ENCODE measurements at regions not wholly inside any gene's neighbourhood (a gene's known extent, or its start where the extent isn't known, plus 50 kb on each side); places are given as distances from the start of the nearest gene placed in this dataset.

- DNase-seq (ENCODE audit: low read depth in 2 of 3, low spot score in 1 of 3): no peak
Observed at GRCh38 chr19:29098091-29098490, 114.9 kb downstream of the UQCRFS1 start.

GRCh38 chr19:29096896-29097295, 116.1 kb downstream of the UQCRFS1 start:
- DNase-seq (ENCODE audit: low read depth in 2 of 3, low spot score in 1 of 3): no peak

- DNase-seq (ENCODE audit: low read depth in 2 of 3, low spot score in 1 of 3): no peak
Observed at GRCh38 chr19:29093553-29093908, 119.4 kb downstream of the UQCRFS1 start.

- DNase-seq (ENCODE audit: low read depth in 2 of 3, low spot score in 1 of 3): no peak
Observed at GRCh38 chr19:29092712-29093552, 120.0 kb downstream of the UQCRFS1 start.

DNA sequence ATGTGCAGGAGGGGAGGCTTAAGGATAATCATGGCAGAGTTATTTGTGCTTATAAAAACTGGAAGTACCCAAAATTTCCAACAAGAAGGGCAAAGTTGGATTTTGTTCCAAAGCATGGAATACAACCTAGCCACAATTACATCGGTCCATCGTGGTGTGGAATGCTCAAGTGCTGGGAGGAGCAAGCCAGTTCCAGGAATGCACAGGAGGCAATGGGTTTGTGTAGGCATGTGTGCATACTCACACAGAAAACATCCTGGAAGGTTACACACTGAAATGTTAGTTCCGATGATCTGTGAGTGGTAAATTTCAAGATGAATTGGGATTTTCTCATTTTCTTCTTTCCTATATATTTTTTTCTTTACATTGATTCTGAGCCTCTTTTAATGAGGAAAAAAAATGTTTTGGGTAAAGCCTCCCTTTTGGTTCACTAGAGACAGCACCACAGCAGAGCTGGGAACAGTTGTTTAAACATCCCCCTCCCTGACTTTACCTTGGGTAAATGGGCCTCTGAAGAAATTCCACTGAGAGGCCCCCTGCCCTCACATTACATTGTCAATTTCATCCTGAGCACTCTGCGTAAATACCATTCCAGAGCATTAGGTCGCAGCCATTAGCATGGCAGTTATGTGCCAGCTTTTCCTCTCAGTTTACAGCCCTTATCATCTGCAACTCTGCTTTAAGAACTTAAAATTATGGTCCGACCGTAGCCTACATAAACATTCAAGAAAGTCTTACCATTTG, 122.0 kb downstream of the UQCRFS1 start:
- no peak for DNase-seq (ENCODE audit: low read depth in 2 of 3, low spot score in 1 of 3)

- no peak for DNase-seq (ENCODE audit: low read depth in 2 of 3, low spot score in 1 of 3)
Observed at GRCh38 chr19:29089315-29089870, 123.6 kb downstream of the UQCRFS1 start.

DNA sequence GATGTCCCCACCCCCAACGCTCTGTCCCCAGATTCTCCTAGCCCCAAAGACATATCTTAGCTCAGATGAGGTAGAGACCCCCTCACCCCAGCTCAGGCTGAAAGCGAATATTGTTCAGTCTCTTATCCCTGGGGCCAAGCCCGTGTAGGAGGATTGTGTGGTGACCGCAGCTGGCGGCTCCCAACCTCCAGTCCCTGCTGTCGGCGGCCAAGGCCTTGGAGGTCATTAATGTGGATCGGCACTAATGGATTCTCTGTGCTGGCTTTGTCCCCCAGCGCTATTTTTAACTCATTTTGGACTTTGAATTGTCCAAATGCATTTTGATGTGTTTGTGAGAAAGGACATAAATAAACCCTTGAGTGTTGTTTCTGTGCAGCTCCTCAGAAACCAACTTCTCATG, 124.2 kb downstream of the UQCRFS1 start:
- no peak for DNase-seq (ENCODE audit: low read depth in 2 of 3, low spot score in 1 of 3)

- DNase-seq (ENCODE audit: low read depth in 2 of 3, low spot score in 1 of 3): no peak
Observed at GRCh38 chr19:29086646-29087045, 126.3 kb downstream of the UQCRFS1 start.

DNA sequence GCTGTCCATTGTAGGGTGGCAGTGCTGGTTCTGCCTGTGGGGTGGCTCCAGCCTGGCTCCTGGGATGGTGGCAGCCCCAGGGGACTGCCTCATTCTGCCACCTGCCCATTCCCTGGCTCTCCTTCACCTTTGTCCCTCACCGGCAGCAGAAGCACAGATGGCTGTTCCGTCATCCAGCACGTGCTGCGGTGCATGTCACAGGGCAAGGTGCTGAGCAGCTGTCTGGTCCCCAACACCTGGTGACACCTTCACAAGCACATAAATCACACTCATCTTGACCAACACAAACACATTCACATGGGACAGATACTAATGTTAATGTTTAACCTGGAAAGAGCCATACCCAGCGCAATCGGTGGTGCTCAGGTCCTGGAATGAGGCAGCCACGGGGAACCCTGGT, 126.8 kb downstream of the UQCRFS1 start:
- DNase-seq (ENCODE audit: low read depth in 2 of 3, low spot score in 1 of 3): no peak

DNA sequence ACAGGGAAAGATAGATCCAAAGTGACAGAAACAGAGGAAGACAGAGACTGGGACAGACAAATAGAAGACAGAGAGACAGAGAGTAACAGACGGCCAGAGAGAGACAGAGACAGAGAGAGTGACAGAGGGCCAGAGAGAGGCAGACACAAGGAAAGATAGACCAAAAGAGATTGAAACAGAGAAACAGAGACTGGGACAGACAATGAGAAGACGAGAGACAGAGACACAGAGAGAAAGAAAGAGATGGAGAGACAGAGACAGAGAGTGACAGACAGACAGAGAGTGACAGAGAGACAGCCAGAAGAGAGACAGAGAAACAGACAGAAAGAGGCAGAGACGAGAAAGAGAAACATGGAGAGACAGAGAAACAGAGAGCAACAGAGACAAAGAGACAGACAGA, 127.3 kb downstream of the UQCRFS1 start:
- DNase-seq (ENCODE audit: low read depth in 2 of 3, low spot score in 1 of 3): no peak

DNA sequence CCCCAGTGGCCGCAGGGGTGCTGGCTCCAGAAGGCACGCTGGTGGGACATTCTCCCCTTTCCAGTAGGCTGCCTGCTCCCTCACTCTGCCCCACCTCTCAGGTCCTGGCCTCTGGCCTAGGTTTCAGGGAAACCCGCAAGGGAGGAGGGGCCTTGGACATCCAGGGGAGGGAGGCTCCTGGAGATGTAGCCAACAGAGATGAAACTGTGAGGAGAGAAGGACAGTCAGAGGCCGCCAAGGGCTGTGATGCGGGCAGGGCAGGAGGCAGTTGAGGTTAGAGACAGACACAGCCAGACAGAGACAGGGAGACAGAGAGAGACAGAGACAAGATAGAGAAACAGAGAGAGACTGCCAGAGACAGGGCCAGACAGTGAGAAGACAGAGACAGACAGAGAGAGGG, 127.7 kb downstream of the UQCRFS1 start:
- no peak for DNase-seq (ENCODE audit: low read depth in 2 of 3, low spot score in 1 of 3)

DNA sequence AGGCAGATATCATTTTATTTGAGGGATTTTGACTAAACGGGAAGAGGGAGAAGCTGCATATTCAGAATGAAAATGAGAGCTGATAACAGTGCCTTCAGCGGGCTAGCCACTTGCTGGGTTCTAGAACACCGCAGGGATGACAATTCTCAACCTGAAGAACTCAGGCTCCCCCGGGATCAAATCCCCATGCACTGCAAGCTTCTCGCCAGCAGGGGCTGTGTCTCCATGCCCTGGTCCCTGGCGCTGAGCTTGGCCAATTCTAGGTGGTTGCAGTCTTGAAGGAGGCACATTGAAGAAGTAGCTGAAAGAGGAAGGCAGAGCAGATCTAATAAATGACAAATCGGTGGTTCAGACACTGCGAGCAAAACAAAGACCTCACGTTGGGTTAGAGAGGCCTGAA, 128.7 kb downstream of the UQCRFS1 start:
- DNase-seq (ENCODE audit: low read depth in 2 of 3, low spot score in 1 of 3): no peak

DNA sequence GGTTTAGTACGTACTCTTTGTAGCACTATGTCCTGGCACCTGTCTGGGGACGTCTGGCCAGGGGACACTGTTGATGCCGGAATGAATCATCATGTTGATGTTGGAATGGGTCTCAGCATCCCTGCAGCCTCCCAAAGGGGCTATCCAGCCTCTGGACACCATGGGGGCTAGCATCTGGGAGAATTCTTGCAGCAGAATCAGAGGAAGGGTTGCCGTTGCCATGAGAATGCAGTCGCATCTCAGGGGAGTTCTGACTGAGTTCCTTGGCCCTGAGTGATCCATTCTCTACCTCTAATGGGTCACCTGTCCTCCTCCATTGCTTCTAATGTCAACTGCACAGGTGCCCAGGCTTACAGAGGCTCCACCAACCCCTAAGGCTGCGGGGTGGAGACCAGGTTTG, 129.1 kb downstream of the UQCRFS1 start:
- DNase-seq (ENCODE audit: low read depth in 2 of 3, low spot score in 1 of 3): no peak

DNA sequence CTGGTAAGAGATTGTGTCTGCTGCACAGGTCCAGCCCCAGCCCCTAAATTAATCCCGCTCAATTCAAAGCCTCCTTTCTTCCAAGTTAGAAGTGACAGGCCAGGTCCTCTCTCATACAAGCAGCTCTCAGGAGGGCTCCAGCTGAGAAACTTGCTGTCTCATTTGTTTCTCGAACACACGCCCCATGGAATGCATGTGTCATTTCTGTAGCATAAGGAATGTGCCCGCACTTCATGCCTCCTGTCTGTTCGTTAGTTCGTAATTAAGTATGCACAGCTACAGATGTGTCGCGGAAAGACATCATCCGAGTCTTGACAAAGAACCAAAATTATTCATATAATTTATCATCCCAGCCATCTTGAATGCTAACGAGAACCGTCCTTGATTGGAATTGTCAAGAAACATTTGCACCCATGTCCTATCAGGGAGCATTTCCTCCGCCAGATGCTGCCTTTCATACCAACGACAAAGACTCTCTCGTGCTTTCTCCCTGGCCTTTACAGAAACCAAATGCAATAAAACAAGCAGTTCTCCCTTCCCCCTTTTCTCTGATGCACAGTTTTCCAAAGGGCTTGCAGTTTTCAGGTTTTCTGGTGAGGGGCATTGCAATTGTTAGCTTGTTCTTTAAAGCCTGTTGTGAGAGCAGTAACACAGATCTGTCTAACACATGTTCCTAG, 133.5 kb downstream of the UQCRFS1 start:
- DNase-seq (ENCODE audit: low read depth in 2 of 3, low spot score in 1 of 3): no peak

DNA sequence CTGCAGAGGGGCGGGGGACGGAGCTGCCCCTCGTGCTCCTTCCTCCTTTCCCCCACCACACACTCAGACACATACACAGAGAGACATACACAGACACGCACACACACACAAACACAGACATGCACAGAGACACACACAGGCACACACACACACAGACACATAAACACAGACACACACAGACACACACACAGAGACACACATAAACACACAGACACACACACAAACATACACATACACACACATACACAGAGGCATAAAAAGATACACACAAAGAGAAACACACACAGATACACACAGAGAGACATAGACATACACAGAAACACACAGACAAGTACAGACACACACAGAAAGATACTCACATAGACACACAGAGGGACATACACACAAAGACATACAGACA, 136.0 kb downstream of the UQCRFS1 start:
- no peak for DNase-seq (ENCODE audit: low read depth in 2 of 3, low spot score in 1 of 3)

DNA sequence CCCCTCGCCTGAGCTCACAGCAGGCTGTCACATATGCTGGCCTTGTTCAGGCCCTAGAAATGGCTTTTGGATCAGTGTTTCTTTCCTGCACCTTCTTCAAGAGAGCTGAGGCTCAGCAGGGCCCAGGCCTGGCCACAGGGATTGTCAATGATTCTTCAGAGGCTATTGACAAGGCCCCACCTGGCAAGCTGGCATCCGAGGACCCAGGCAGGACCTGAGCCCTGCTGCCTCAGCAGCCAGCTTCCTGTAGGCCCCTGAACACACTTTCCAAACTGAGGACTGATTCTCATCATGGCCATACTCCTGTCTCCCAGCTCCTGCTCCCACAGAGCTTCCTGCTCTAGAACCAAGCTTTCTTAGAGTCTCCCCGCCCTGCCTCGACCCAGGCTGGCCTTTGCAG, 136.8 kb downstream of the UQCRFS1 start:
- DNase-seq (ENCODE audit: low read depth in 2 of 3, low spot score in 1 of 3): no peak

GRCh38 chr19:29075149-29075548, 137.8 kb downstream of the UQCRFS1 start:
- no peak for DNase-seq (ENCODE audit: low read depth in 2 of 3, low spot score in 1 of 3)

DNA sequence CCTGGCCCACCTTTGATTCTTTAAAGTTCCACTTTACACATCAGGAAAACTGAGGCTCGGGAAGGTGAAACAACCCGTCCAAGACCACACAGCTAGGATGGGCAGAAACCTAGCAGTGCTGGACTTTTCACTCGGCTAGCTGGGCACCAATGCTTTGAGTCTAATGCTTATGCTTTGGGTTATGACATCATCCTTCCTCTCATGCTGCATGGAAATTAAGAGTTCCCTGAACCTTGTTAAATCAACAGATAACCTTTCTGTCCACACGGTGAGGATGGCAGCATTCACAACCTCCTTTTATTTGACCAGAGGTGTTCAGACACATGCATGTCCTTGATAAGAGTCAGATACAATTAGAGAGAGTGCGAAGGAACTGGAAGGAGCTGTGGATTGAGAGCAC, 138.4 kb downstream of the UQCRFS1 start:
- DNase-seq (ENCODE audit: low read depth in 2 of 3, low spot score in 1 of 3): no peak

GRCh38 chr19:29067831-29068230, 145.1 kb downstream of the UQCRFS1 start:
- DNase-seq (ENCODE audit: low read depth in 2 of 3, low spot score in 1 of 3): no peak

GRCh38 chr19:29062475-29063435, 150.2 kb downstream of the UQCRFS1 start:
- no peak for DNase-seq (ENCODE audit: low read depth in 2 of 3, low spot score in 1 of 3)

Measured in stimulated activated CD4-positive, alpha-beta T cell treated with anti-CD3 and anti-CD28 coated beads, Interleukin-12 subunit alpha, Interleukin-12 subunit beta, amount 100 ng/mL, for 48 hours (primary cell).